ENCODE measurements at regions not wholly inside any gene's neighbourhood (a gene's known extent, or its start where the extent isn't known, plus 50 kb on each side); places are given as distances from the start of the nearest gene placed in this dataset.

DNA sequence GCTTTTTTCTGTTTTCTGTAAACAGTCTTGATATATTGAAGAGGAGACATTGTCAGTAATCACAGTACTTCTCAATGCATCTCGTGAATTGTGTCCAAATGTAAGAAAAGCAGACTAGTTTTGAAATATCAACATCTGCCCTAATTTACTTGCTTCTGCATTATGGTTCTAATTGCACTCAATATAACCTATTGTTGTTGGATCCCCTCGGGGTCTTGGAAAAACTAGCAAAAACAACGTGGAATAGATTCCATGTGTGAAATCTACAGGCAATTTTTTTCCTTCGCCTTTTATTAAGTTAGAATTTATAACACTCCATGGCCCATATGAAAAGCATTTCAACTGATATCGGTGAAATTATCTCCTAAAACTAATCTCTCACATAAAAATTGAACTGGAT lies 236.5 kb downstream of the TTLL7 start:
- TF ChIP-seq AFF4 (CRISPR knock-in tag; IDR thresholded peaks at IDR 0.05; ENCODE audit: borderline replicate concordance) (no peak), TP53 (CRISPR knock-in tag; IDR thresholded peaks at IDR 0.05) (no peak)
